ENCODE measurements at regions not wholly inside any gene's neighbourhood (a gene's known extent, or its start where the extent isn't known, plus 50 kb on each side); places are given as distances from the start of the nearest gene placed in this dataset.
"Not testable (repeated sequence)": the region's sequence is repeated elsewhere in the genome, so short reads cannot be mapped to it uniquely, and the experiment has no call there.

- ChIA-PET CTCF (no interaction called here), POLR2A (no interaction called here)
Measured at GRCh38 chr12:77238335-77238734, 173.0 kb upstream of the E2F7 start.

- ChIA-PET POLR2A (no interaction called here), CTCF (no interaction called here)
Measured at GRCh38 chr12:77237896-77238295, 172.5 kb upstream of the E2F7 start.

DNA sequence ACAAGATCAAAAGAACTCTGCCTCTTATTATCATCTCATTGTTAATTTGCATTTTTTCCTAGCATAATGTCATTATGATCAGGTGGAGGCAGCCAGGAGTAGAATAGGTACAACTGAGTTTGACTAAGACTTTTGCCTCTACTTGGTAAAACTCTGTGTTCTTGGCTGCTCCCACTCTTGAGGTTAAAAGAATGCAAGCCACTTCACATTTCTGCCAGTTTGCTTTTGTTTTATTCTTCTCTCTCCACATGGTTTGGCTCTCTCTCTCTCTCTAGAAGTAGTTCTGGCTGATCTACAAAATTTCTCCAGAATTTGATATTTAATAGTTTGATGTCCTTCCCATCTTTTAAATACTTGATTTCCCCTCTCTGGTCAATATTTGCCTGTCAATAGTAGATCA, 170.7 kb upstream of the E2F7 start:
- ChIA-PET POLR2A (no interaction called here), CTCF (no interaction called here)

- ChIA-PET CTCF (no interaction called here), POLR2A (no interaction called here)
Measured at GRCh38 chr12:77232045-77232444, 166.7 kb upstream of the E2F7 start.

DNA sequence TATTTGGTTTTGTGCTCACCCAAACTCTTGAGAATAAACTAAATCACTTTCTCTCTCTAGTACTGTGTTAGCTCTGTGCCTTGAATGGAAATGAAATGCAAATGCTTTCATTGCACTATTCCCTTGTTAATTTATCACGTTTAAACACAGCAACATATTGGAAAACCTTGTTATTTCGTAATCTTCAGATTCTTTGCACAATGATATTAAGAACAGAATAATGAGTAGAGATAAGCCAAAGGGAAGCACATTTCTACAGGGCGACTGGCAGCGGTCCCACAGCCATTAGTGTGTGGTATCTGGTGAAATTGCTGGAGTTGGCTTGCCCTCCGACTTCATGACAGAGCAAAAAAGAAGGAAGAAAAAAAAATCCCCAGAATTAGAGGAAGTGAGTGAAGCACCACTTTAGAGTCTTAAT, 166.1 kb upstream of the E2F7 start:
- CTCF ChIA-PET = no interaction called here
- POLR2A ChIA-PET = no interaction called here

DNA sequence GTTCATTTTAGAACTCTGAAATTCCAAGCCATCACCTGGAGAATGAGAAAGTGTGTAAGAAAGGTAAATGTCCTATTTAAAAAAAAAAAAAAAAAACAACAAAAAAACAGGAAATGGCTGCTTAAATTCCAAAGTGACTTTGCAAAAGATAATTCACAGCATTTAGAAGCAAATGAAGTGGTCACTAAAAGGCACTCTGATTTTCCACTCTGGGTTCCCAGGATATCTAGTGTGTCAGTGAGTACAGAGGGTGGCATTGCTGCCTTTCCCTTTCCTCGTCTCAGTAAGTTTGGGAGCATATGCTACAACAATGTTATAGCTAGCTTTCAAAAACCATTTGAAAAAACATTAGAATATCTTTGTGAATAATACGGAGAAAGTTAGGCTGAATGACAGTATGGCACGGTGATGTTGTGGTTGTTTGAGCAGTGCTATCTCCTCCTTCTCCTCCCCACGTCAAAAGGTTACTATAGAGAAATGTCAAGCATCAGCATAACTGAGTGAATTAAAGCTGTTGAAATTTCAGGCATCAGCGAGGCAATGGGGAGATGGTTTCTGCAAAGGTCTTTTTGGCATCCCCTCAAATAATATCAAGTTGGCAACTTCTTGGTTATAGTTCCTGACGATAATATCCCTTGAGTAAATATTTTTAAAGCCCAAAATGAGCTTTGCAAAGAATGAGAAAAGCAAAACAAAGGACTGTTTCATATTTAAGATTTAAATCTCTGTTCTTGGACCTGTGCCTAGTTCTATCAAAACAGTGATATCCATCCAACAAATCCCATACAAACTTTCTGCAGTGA, 164.5 kb upstream of the E2F7 start:
- POLR2A ChIA-PET = no interaction called here
- CTCF ChIA-PET = no interaction called here

DNA sequence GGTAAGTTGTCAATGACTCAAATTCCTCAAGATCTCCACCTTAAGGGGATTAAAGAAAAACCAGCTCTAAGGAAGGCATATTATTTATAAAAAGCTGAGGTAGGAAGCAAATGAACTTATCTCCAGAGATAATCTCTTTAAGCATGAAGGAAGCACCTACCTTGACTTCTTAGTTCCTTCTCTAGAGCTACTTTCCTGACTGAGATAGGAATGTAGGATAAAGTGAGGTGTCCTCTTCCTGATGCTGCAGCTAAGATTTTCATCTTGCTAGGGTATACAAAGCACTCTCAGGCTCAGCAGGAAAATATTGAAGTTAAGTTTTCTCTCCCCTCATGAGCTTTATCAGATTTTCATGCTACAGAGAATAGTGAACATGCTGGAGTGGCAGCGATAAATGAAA, 163.0 kb upstream of the E2F7 start:
- ChIA-PET POLR2A (no interaction called here), CTCF (no interaction called here)

DNA sequence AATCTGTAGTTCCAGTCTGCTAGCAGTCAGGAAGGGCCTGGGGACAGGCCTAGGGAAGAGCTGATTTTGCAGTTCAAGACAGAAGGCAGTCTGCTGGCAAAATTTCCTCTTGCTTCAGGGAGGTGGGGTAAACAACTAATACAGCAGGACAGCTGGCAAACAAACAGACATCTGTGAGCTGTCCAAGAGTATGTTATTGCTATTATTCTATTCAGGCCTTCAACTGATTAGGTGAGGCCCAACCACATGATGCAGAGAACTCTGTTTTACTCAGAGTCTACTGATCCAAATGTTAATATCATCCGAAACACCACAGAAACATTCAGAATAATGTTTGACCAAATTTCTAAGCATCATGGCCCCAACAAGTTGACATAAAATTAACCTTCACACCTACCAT, 161.0 kb upstream of the E2F7 start:
- POLR2A ChIA-PET = no interaction called here
- CTCF ChIA-PET = no interaction called here

GRCh38 chr12:77225373-77225772, 160.0 kb upstream of the E2F7 start:
- CTCF ChIA-PET = no interaction called here
- POLR2A ChIA-PET = no interaction called here

GRCh38 chr12:77224346-77224745, 159.0 kb upstream of the E2F7 start:
- CTCF ChIA-PET = no interaction called here
- POLR2A ChIA-PET = no interaction called here

DNA sequence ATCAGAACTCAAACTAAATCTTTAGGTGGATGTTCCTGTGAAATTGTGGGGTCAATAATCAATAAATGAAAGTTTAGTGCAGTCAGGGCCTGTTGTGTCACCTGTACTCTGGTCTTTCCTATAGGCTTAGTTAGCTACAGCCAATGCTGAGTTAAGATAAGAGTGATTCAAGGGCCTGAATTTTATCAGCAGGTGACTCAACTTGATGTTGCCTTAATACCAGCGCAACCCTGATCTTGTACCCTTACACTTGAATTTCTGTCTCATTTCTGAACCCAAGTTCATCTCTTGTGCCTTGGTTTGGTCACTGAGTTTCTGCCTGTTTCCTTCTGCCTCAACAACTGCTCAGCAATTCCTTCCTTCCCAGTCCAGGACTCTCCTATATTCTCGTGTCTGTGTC, 157.0 kb upstream of the E2F7 start:
- ChIA-PET POLR2A (no interaction called here), CTCF (no interaction called here)

DNA sequence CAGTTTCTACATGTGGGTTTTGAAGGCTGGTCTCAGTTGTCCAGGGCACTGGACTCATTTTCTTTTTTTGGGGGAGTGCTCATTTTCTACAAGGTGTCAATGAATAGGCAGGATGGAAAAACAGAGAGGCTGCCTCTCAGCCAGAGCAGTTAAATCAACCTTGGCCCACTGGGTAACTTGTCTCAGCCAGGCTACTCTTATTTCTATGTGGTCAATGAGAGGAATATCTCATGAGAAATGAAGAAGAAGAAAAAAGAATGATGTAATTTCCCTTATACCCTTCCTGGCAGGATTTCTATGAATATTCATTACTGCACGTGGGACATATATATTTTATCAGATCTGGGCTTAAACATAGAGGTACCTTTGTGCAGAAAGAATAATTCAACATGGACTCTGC, 155.2 kb upstream of the E2F7 start:
- POLR2A ChIA-PET = no interaction called here
- CTCF ChIA-PET = no interaction called here

- CTCF ChIA-PET = no interaction called here
Measured at GRCh38 chr12:77218278-77218677, 152.9 kb upstream of the E2F7 start.

DNA sequence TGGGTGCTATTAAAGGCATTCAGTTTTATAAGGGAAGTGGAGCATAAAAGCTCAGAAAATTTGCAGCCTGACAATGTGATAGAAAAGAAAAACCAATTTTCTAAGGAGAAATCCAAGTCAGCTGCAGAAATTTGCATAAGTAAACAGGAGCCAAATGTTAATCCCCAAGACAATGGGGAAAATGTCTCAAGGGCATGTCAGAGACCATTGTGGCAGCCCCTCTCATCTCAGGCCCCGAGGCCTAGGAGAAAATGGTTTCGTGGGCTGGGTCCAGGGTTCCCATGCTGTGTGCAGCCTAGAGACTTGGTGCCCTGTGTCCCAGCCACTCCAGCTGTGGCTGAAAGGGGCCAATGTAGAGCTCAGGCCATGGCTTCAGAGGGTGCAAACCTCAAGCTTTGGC, 150.8 kb upstream of the E2F7 start:
- POLR2A ChIA-PET, CTCF ChIA-PET: not testable (repeated sequence)

More at GRCh38 chr12:77218278-77218677, 152.9 kb upstream of the E2F7 start:
- POLR2A ChIA-PET = no interaction called here

DNA sequence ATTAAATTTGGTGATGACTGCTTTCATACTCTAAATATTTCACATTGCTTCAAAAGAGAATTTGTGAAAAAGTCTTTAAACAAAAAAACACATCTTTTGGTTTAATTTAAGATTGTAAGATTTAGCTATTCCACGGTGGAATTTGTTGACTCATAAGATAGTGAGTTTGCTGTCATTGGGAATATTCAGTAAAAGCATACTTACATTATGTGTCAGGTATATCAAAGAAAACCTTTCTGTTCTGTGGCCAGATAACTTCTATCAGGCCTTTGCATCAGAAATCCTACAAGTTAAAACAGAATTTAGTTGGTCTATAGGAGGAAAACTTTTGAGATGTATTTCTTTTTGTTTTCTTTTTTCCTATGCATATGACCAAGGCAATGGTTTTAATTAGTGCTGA, 148.8 kb upstream of the E2F7 start:
- ChIA-PET POLR2A (no interaction called here), CTCF (no interaction called here)

DNA sequence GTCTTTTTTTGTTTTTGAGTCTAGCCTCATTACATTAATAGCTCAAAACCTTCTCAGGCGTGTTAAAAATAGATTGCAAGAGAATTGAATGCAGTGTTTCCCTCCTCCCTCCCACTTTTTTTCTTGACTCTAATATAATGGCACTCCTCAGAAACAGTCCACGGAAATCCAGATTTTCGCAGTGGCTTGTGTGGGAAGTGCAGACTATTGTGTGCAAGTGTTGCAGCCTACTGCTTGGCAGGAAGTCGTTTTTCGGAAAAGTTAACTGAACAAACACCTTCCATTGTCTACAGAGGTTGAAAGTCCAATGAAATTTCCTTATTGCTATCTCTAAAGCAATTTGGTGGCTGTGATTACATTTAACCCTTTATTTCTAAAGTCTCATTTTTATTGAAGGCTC, 147.9 kb upstream of the E2F7 start:
- CTCF ChIA-PET = no interaction called here
- POLR2A ChIA-PET = no interaction called here

DNA sequence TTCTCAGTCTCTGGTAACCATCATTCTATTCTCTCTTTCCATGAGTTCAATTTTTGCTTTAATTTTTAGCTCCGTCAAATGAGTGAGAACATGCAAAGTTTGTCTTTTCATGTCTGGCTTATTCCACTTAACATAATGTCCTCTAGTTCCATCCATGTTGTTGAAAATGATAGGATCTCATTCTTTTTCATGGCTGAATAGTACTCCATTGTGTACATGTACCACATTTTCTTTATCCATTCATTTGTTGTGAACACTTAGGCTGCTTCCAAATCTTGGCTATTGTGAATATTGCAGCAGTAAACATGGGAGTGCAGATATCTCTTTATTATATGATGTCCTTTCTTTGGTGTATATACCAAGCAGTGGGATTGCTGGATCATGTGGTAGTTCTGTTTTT, 145.4 kb upstream of the E2F7 start:
- POLR2A ChIA-PET = no interaction called here
- CTCF ChIA-PET = no interaction called here

DNA sequence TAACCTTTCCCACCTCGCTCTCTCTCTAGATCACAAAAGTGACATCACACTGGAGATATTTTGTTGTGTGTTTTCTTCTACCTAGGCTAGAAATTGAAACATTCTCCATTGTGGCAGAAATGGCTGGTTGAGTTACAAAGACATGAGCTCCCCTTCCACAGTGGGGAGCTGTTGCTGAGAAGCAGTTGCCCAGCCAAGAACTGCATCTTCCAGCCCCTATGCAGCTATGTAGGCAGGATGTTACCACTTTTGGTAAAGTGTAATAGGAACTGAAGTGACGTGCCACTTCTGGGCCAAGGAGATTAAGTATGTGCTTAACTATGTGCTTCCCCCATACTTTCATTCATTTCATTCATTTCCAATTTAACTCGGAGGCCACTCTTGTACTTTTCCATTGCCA, 138.7 kb upstream of the E2F7 start:
- CTCF ChIA-PET = no interaction called here
- POLR2A ChIA-PET = no interaction called here

DNA sequence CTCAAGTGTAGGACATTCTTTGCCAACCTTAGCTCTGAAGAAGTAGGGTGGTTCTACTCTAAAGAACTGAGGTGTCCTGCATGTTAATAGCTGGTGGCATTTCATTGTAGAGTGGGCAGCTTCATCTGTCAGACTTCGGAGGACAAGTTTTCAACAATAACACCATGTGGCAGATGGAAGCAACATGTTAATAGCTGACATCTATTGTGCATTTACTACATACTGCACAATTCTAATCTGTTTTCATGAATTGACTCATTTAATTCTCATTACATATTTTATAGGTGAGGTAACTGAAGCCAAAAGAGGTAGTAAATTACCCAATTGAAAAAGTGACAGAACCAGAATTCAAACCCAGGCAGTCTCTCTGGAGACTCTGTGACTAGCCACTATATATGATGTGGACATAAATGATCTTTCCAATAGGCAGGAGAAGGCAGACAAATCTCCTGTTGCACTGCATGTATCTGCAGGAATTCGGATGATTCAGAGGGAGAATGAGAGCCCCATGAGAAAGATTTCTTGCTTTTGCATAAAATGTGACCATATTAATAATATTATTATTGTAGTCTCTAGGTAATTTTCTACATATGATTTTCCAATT, 137.2 kb upstream of the E2F7 start:
- CTCF ChIA-PET = no interaction called here

DNA sequence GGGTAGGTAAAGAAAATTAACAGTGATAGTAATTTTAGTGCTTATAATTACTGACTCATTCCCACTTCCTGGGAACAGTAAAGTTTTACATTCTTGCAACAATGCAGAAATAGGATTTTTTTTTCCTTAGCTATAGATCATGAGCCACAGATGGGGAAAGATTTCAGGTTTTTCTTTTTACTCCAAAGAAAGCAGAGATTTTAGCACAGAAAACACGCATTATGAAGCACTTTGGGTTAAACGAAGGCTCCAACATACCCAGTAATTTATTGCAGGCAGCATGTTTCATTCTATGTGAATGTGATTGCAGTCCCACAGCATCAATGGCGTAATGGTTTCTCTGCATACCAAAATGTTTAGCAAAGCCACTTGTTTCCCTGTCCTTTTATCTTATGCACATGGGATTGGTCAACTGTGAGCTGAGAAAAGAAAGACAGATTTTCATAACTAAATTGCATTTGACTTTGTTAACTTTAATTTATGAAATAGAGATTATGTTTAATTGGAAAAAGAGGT, 124.6 kb upstream of the E2F7 start:
- ChIA-PET POLR2A (no interaction called here), CTCF (no interaction called here)

More for the DNA sequence above, 137.2 kb upstream of the E2F7 start:
- POLR2A ChIA-PET = no interaction called here

DNA sequence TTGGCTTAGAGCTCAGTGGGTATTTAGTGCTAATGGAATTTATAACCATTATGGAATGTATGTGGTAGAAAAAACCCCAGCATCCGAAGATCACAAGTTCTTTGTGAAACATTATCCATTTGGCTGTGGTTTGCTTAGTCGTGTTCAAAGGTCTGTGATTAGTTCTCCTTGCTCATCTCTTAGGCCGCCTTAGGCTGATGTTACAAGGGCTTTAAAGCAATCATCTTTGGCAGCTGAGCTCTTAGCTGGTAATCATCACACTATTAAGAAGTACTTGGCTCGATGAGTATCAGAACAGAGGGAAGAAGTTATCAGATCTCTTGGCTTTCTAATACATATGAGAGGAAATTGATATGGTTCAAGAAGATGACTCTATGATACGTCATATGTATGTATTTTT, 124.1 kb upstream of the E2F7 start:
- CTCF ChIA-PET = no interaction called here

DNA sequence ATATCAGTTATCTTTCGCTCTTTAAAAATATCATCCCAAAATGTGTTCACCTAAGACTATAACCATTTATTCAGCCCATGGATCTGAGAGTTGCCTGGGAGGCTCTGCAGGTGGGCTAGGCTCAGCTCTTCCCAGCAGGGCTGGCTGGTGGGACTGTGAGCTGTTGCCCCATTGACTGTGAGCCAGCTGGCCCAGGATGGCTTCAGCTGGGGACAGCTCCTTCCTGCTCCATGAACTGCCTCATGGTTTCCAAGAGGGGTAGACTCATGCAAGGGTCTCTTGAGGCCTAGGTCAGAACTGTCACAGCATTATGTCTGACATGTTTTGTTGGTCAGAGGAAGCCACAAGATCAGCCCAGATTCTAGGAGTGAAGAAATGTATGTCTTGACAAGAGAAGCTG, 114.1 kb upstream of the E2F7 start:
- ChIA-PET CTCF (interaction anchor here (0.6 kb wide), 1 partner anchor 48 kb away, joined by 4 read pairs; no protein-coding TSS in a partner anchor), POLR2A (no interaction called here)

More for the DNA sequence above, 124.1 kb upstream of the E2F7 start:
- POLR2A ChIA-PET = no interaction called here

Data from activated CD8-positive, alpha-beta memory T cell treated with anti-CD3 and anti-CD28 coated beads for 36 hours (primary cell).